ENCODE measurements at regions not wholly inside any gene's neighbourhood (a gene's known extent, or its start where the extent isn't known, plus 50 kb on each side); places are given as distances from the start of the nearest gene placed in this dataset.

- H3K36me3 ChIP-seq (ENCODE audit: control insufficient read depth, insufficient read depth, low read length): no peaks in the 10 kb centered on the region
- no peak for FAIRE-seq
- no peak for TF ChIP-seq CTCF (IDR thresholded peaks at IDR 0.05; ENCODE audit: insufficient read depth, low read length, severe bottlenecking)
- H3K4me3 ChIP-seq (ENCODE audit: low read depth, low read length): no peak overlapping the region
- no peak for DNase-seq (ENCODE audit: low read depth)
- no peaks in the 10 kb centered on the region for H3K27me3 ChIP-seq (ENCODE audit: control insufficient read depth, insufficient read depth, low read length)
Observed at GRCh38 chr6:140561701-140562100, 1187.3 kb upstream of the CITED2 start.

- no peaks in the 10 kb centered on the region for H3K27me3 ChIP-seq (ENCODE audit: control insufficient read depth, insufficient read depth, low read length)
- no peak for TF ChIP-seq CTCF (IDR thresholded peaks at IDR 0.05; ENCODE audit: insufficient read depth, low read length, severe bottlenecking)
- H3K4me3 ChIP-seq (ENCODE audit: low read depth, low read length): no peak overlapping the region
- DNase-seq (ENCODE audit: low read depth) (no peak), FAIRE-seq (no peak)
- H3K36me3 ChIP-seq (ENCODE audit: control insufficient read depth, insufficient read depth, low read length): no peaks in the 10 kb centered on the region
Observed at GRCh38 chr6:140560671-140561070, 1186.2 kb upstream of the CITED2 start.

GRCh38 chr6:140559458-140559857, 1185.0 kb upstream of the CITED2 start:
- Histone ChIP-seq H3K36me3 (ENCODE audit: control insufficient read depth, insufficient read depth, low read length) (no peaks in the 10 kb centered on the region), H3K27me3 (ENCODE audit: control insufficient read depth, insufficient read depth, low read length) (no peaks in the 10 kb centered on the region), H3K4me3 (ENCODE audit: low read depth, low read length) (no peak overlapping the region)
- TF ChIP-seq CTCF (IDR thresholded peaks at IDR 0.05; ENCODE audit: insufficient read depth, low read length, severe bottlenecking): no peak
- DNase-seq (ENCODE audit: low read depth) (no peak), FAIRE-seq (no peak)

GRCh38 chr6:140554421-140554820, 1180.0 kb upstream of the CITED2 start:
- Histone ChIP-seq H3K4me3 (ENCODE audit: low read depth, low read length) (no peak overlapping the region), H3K36me3 (ENCODE audit: control insufficient read depth, insufficient read depth, low read length) (no peaks in the 10 kb centered on the region), H3K27me3 (ENCODE audit: control insufficient read depth, insufficient read depth, low read length) (no peaks in the 10 kb centered on the region)
- FAIRE-seq (no peak), DNase-seq (ENCODE audit: low read depth) (no peak)
- no peak for TF ChIP-seq CTCF (IDR thresholded peaks at IDR 0.05; ENCODE audit: insufficient read depth, low read length, severe bottlenecking)

- Histone ChIP-seq H3K27me3 (ENCODE audit: control insufficient read depth, insufficient read depth, low read length) (no peaks in the 10 kb centered on the region), H3K4me3 (ENCODE audit: low read depth, low read length) (no peak overlapping the region), H3K36me3 (ENCODE audit: control insufficient read depth, insufficient read depth, low read length) (no peaks in the 10 kb centered on the region)
- no peak for TF ChIP-seq CTCF (IDR thresholded peaks at IDR 0.05; ENCODE audit: insufficient read depth, low read length, severe bottlenecking)
- DNase-seq (ENCODE audit: low read depth) (no peak), FAIRE-seq (no peak)
Observed at GRCh38 chr6:140548366-140548765, 1173.9 kb upstream of the CITED2 start.

- peak; percentile 54 for DNase-seq (ENCODE audit: low read depth)
- no peak overlapping the region for H3K4me3 ChIP-seq (ENCODE audit: low read depth, low read length)
- no peaks in the 10 kb centered on the region for H3K36me3 ChIP-seq (ENCODE audit: control insufficient read depth, insufficient read depth, low read length)
- FAIRE-seq: no peak
- no peaks in the 10 kb centered on the region for H3K27me3 ChIP-seq (ENCODE audit: control insufficient read depth, insufficient read depth, low read length)
- TF ChIP-seq CTCF (IDR thresholded peaks at IDR 0.05; ENCODE audit: insufficient read depth, low read length, severe bottlenecking): no peak
Observed at GRCh38 chr6:140546640-140547039, 1172.2 kb upstream of the CITED2 start.

All from bronchial epithelial cell (primary cell).